ENCODE measurements at regions not wholly inside any gene's neighbourhood (a gene's known extent, or its start where the extent isn't known, plus 50 kb on each side); places are given as distances from the start of the nearest gene placed in this dataset.

GRCh38 chr17:21524211-21524591 lies 148.0 kb downstream of the KCNJ12 start:
- TF ChIP-seq REST (IDR thresholded peaks at IDR 0.05; ENCODE audit: insufficient read depth in 1 of 2, low read depth in 2 of 2, low read length in 2 of 2) (no peak), TAF1 (IDR thresholded peaks at IDR 0.05; ENCODE audit: borderline replicate concordance, insufficient read depth, low read length) (no peak), POLR2AphosphoS5 (IDR thresholded peaks at IDR 0.05; ENCODE audit: low read depth, low read length) (no peak), FOXP2 (optimal IDR thresholded peaks at IDR 0.05; ENCODE audit: borderline replicate concordance, extremely low read depth, extremely low read length, insufficient read depth) (no peak), SIN3A (IDR thresholded peaks at IDR 0.05; ENCODE audit: borderline replicate concordance, insufficient read depth, low read length) (no peak)

GRCh38 chr17:21525464-21526130 lies 149.4 kb downstream of the KCNJ12 start:
- TF ChIP-seq REST (IDR thresholded peaks at IDR 0.05; ENCODE audit: insufficient read depth in 1 of 2, low read depth in 2 of 2, low read length in 2 of 2) (no peak), POLR2AphosphoS5 (IDR thresholded peaks at IDR 0.05; ENCODE audit: low read depth, low read length) (no peak), FOXP2 (optimal IDR thresholded peaks at IDR 0.05; ENCODE audit: borderline replicate concordance, extremely low read depth, extremely low read length, insufficient read depth) (no peak), SIN3A (IDR thresholded peaks at IDR 0.05; ENCODE audit: borderline replicate concordance, insufficient read depth, low read length) (no peak), TAF1 (IDR thresholded peaks at IDR 0.05; ENCODE audit: borderline replicate concordance, insufficient read depth, low read length) (no peak)

GRCh38 chr17:21528031-21528695 lies 152.0 kb downstream of the KCNJ12 start:
- TF ChIP-seq TAF1 (IDR thresholded peaks at IDR 0.05; ENCODE audit: borderline replicate concordance, insufficient read depth, low read length) = no peak
- TF ChIP-seq SIN3A (IDR thresholded peaks at IDR 0.05; ENCODE audit: borderline replicate concordance, insufficient read depth, low read length) = no peak
- no peak for TF ChIP-seq POLR2AphosphoS5 (IDR thresholded peaks at IDR 0.05; ENCODE audit: low read depth, low read length)
- TF ChIP-seq REST (IDR thresholded peaks at IDR 0.05; ENCODE audit: insufficient read depth in 1 of 2, low read depth in 2 of 2, low read length in 2 of 2) = no peak

GRCh38 chr17:21530311-21530710 lies 154.2 kb downstream of the KCNJ12 start:
- TF ChIP-seq FOXP2 (optimal IDR thresholded peaks at IDR 0.05; ENCODE audit: borderline replicate concordance, extremely low read depth, extremely low read length, insufficient read depth) (no peak), SIN3A (IDR thresholded peaks at IDR 0.05; ENCODE audit: borderline replicate concordance, insufficient read depth, low read length) (no peak), POLR2AphosphoS5 (IDR thresholded peaks at IDR 0.05; ENCODE audit: low read depth, low read length) (no peak), REST (IDR thresholded peaks at IDR 0.05; ENCODE audit: insufficient read depth in 1 of 2, low read depth in 2 of 2, low read length in 2 of 2) (no peak), TAF1 (IDR thresholded peaks at IDR 0.05; ENCODE audit: borderline replicate concordance, insufficient read depth, low read length) (no peak)
